ENCODE measurements at regions not wholly inside any gene's neighbourhood (a gene's known extent, or its start where the extent isn't known, plus 50 kb on each side); places are given as distances from the start of the nearest gene placed in this dataset.

- TF ChIP-seq EZH2 (IDR thresholded peaks at IDR 0.05; ENCODE audit: borderline replicate concordance, low read depth, low read length, severe bottlenecking) (no peak), CTCF (IDR thresholded peaks at IDR 0.05; ENCODE audit: extremely low read depth in 1 of 2, insufficient read depth in 1 of 2, low read depth in 1 of 2, low read length in 2 of 2) (no peak), POLR2A (IDR thresholded peaks at IDR 0.05; ENCODE audit: low read depth, low read length) (no peak), POLR2AphosphoS5 (IDR thresholded peaks at IDR 0.05; ENCODE audit: insufficient read depth, low read depth, low read length) (no peak), MYC (IDR thresholded peaks at IDR 0.05; ENCODE audit: low read depth, low read length) (no peak)
Observed at GRCh38 chr5:123987956-123988355, 476.0 kb downstream of the CSNK1G3 start.

Measured in endothelial cell of umbilical vein (primary cell).